Liver (tissue), 8 donors: ENCODE measurements at regions not wholly inside any gene's neighbourhood (a gene's known extent, or its start where the extent isn't known, plus 50 kb on each side); places are given as distances from the start of the nearest gene placed in this dataset.
"Not testable (repeated sequence)": the region's sequence is repeated elsewhere in the genome, so short reads cannot be mapped to it uniquely, and the experiment has no call there.

Experiments used
- DNase-seq: peaks from one replicate; pipeline ENCODE4 v3.0.0-alpha.2; 2017; ENCODE audit warnings: low spot score
- H3K27ac ChIP-seq, 2 donors: one replicate each; pipeline ENCODE4 v1.7.0; 2013; ENCODE audit warnings: inconsistent platforms in 2 of 2, low read length in 2 of 2, control low read depth in 1 of 2, low read depth in 1 of 2, mild to moderate bottlenecking in 1 of 2
- H3K27me3 ChIP-seq, 4 donors: one replicate each; pipeline versions ENCODE4 v1.6.1 to v1.7.0; 2013; ENCODE audit warnings: low read length in 3 of 4, inconsistent platforms in 1 of 4, mild to moderate bottlenecking in 1 of 4, moderate library complexity in 1 of 4; ENCODE audit not compliant: control insufficient read depth in 4 of 4, insufficient read depth in 4 of 4
- H3K36me3 ChIP-seq, 4 donors: one replicate each; pipeline versions ENCODE4 v1.6.1 to v1.7.0; 2013; ENCODE audit warnings: low read length in 3 of 4, mild to moderate bottlenecking in 3 of 4, low read depth in 1 of 4, moderate library complexity in 1 of 4; ENCODE audit not compliant: control insufficient read depth in 4 of 4, insufficient read depth in 3 of 4
- H3K4me1 ChIP-seq, 4 donors: one replicate each; pipeline versions ENCODE4 v1.6.1 to v1.7.0; 2013; ENCODE audit warnings: low read length in 3 of 4, mild to moderate bottlenecking in 3 of 4, moderate library complexity in 1 of 4; ENCODE audit not compliant: control insufficient read depth in 4 of 4, insufficient read depth in 4 of 4
- H3K4me3 ChIP-seq, 3 donors: one replicate each; pipeline versions ENCODE4 v1.6.1 to v1.7.0; 2013; ENCODE audit warnings: low read length in 3 of 3, control low read depth in 1 of 3, low read depth in 1 of 3, mild to moderate bottlenecking in 1 of 3
- H3K9ac ChIP-seq, 2 donors: one replicate each; pipeline ENCODE4 v1.7.0; 2013; ENCODE audit warnings: low read length in 2 of 2, mild to moderate bottlenecking in 2 of 2, moderate library complexity in 2 of 2, control low read depth in 1 of 2, low read depth in 1 of 2
- H3K9me3 ChIP-seq, 4 donors: one replicate each; pipeline versions ENCODE4 v1.6.1 to v1.7.0; 2013; ENCODE audit warnings: low read length in 3 of 4; ENCODE audit not compliant: control insufficient read depth in 4 of 4
- EGR1 ChIP-seq, 2 donors: IDR thresholded peaks; 2 replicates each; pipeline ENCODE4 v1.6.1; 2016 to 2018; ENCODE audit warnings: antibody characterized with exemption in 2 of 2, low read depth in 2 of 2
- FOXA2 ChIP-seq: IDR thresholded peaks from 2 replicates; pipeline ENCODE4 v1.6.1; 2016; ENCODE audit warnings: antibody characterized with exemption
- GABPA ChIP-seq, 2 donors: IDR thresholded peaks in 1 of 2; conservative IDR thresholded peaks in 1 of 2; 2 replicates each; pipeline ENCODE4 v1.6.1; 2016; ENCODE audit warnings: antibody characterized with exemption in 2 of 2, mild to moderate bottlenecking in 1 of 2, moderate library complexity in 1 of 2
- HNF4G ChIP-seq: IDR thresholded peaks from 2 replicates; pipeline ENCODE4 v1.6.1; 2016; ENCODE audit warnings: antibody characterized with exemption
- JUND ChIP-seq, 2 donors: IDR thresholded peaks; 2 replicates each; pipeline ENCODE4 v1.6.1; 2016; ENCODE audit warnings: antibody characterized with exemption in 2 of 2
- NR2F2 ChIP-seq: IDR thresholded peaks from 2 replicates; pipeline ENCODE4 v1.6.1; 2016; ENCODE audit warnings: antibody characterized with exemption
- RAD21 ChIP-seq, 2 donors: IDR thresholded peaks; 2 replicates each; pipeline ENCODE4 v1.6.1; 2016; ENCODE audit warnings: antibody characterized with exemption in 2 of 2, mild to moderate bottlenecking in 2 of 2
- RXRA ChIP-seq, 2 donors: IDR thresholded peaks; 2 replicates each; pipeline ENCODE4 v1.6.1; 2017 to 2018; ENCODE audit warnings: antibody characterized with exemption in 2 of 2, mild to moderate bottlenecking in 1 of 2
- SP1 ChIP-seq: IDR thresholded peaks from 2 replicates; pipeline ENCODE4 v1.6.1; 2018; ENCODE audit warnings: antibody characterized with exemption, mild to moderate bottlenecking
- TAF1 ChIP-seq: conservative IDR thresholded peaks from 2 replicates; pipeline ENCODE4 v1.6.1; 2016; ENCODE audit warnings: antibody characterized with exemption, mild to moderate bottlenecking
- WGBS: extraction: QIAGEN DNeasy Blood & Tissue Kit; methylation state at CpG from one replicate; pipeline ENCODE4 v1.1.7; 2013; 5-methylcytosine and 5-hydroxymethylcytosine counted together
- TF ChIP-seq, protein P1 (sequence below): IDR thresholded peaks from 2 replicates; pipeline ENCODE4 v1.6.1; 2016; ENCODE audit warnings: antibody characterized with exemption
- TF ChIP-seq, protein P2 (sequence below): fragments of 150-350 bp; IDR thresholded peaks from 2 replicates; pipeline ENCODE4 v1.5.1; 2017; ENCODE audit warnings: improper control_type of control experiment, low read depth, low read length; ENCODE audit not compliant: missing input control
- TF ChIP-seq, protein P3 (sequence below): IDR thresholded peaks from 2 replicates; pipeline ENCODE4 v1.6.1; 2016; ENCODE audit warnings: antibody characterized with exemption, mild to moderate bottlenecking
- TF ChIP-seq, protein P4 (sequence below): IDR thresholded peaks from 2 replicates; pipeline ENCODE4 v1.6.1; 2016; ENCODE audit warnings: antibody characterized with exemption
- donor health status: healthy.
- donor health status: healthy.
- donor health status: healthy.
- donor health status: healthy.
- donor health status: healthy.

DNA sequence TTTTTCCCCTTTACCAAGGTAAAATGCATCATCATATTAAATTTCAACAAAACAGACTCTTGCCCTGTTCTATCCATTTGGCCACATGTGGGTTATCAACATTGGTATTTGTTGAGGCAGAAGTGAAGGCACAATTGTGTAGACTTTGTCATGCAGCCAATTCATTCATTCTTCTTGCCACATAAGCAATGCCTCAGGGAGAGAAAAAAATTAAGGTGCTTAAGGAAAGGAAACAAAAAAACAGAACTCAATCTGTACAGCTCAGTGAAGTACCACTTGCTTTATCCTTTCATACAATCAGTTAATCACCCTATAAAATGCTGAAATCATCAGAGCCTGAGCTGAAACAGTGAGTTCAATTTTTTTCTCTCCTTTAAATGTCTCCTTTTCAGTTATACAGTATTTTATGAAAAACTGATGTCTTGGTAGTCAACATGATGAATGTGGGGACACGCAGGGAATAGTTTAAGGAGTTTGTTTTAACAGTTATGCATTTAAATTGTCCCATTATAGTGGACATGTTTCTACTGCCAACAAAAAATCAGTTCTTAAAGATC is 588.9 kb downstream of the MFSD1 start:
- 73% methylated on average over 1 of the region's 1 CpG for WGBS
- no peaks in the 10 kb centered on the region for H3K4me1 ChIP-seq
- H3K36me3 ChIP-seq = no peaks in the 10 kb centered on the region
- no peak overlapping the region for H3K9ac ChIP-seq
- no peak overlapping the region for H3K27ac ChIP-seq
- no peaks in the 10 kb centered on the region for H3K27me3 ChIP-seq
- H3K9me3 ChIP-seq = peaks cover 0 to 3% (median 1%) of the 10 kb centered on the region in 4 donors
- TF ChIP-seq, protein P1, sequence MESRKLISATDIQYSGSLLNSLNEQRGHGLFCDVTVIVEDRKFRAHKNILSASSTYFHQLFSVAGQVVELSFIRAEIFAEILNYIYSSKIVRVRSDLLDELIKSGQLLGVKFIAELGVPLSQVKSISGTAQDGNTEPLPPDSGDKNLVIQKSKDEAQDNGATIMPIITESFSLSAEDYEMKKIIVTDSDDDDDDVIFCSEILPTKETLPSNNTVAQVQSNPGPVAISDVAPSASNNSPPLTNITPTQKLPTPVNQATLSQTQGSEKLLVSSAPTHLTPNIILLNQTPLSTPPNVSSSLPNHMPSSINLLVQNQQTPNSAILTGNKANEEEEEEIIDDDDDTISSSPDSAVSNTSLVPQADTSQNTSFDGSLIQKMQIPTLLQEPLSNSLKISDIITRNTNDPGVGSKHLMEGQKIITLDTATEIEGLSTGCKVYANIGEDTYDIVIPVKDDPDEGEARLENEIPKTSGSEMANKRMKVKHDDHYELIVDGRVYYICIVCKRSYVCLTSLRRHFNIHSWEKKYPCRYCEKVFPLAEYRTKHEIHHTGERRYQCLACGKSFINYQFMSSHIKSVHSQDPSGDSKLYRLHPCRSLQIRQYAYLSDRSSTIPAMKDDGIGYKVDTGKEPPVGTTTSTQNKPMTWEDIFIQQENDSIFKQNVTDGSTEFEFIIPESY = no peak
- TF ChIP-seq JUND (IDR thresholded peaks at IDR 0.05) = no peak
- TF ChIP-seq, protein P2, sequence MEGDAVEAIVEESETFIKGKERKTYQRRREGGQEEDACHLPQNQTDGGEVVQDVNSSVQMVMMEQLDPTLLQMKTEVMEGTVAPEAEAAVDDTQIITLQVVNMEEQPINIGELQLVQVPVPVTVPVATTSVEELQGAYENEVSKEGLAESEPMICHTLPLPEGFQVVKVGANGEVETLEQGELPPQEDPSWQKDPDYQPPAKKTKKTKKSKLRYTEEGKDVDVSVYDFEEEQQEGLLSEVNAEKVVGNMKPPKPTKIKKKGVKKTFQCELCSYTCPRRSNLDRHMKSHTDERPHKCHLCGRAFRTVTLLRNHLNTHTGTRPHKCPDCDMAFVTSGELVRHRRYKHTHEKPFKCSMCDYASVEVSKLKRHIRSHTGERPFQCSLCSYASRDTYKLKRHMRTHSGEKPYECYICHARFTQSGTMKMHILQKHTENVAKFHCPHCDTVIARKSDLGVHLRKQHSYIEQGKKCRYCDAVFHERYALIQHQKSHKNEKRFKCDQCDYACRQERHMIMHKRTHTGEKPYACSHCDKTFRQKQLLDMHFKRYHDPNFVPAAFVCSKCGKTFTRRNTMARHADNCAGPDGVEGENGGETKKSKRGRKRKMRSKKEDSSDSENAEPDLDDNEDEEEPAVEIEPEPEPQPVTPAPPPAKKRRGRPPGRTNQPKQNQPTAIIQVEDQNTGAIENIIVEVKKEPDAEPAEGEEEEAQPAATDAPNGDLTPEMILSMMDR = no peak
- DNase-seq = no peak
- H3K4me3 ChIP-seq = no peak overlapping the region

DNA sequence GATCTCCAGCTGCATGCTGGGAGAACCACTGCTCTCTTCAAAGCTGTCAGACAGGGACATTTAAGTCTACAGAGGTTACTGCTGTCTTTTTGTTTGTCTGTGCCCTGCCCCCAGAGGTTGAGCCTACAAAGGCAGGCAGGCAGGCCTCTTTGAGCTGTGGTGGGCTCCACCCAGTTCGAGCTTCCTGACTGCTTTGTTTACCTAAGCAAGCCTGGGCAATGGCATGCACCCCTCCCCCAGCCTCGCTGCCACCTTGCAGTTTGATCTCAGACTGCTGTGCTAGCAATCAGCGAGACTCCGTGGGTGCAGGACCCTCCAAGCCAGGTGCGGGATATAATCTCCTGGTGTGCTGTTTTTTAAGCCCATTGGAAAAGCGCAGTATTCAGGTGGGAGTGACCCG is 591.0 kb upstream of the IL12A start:
- WGBS = 79% methylated on average over 7 of the region's 7 CpGs
- H3K9ac ChIP-seq, H3K4me1 ChIP-seq, DNase-seq, H3K9me3 ChIP-seq, H3K27me3 ChIP-seq, H3K4me3 ChIP-seq, H3K27ac ChIP-seq, H3K36me3 ChIP-seq: not testable (repeated sequence)

DNA sequence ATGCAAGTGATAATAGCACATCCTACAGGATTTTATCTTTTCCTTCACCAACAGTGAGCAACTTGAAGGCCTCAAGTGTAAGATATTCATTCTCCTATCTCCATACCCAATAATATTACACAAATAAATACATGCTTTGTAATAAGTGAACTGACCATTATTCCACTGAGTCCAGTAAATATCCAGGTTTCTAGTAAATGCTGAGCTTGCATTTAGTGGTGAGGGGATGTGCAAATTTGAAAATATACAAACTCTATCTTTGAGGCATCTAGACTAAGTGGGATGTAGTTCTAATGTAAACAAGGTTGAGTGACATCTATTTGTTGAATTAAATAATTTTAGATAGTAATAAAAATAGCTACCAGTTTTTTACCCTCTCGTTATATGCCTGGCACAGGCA is 587.6 kb upstream of the IL12A start:
- Histone ChIP-seq H3K4me1 (no peaks in the 10 kb centered on the region), H3K36me3 (no peaks in the 10 kb centered on the region), H3K9me3 (peaks cover 0 to 2% (median 0%) of the 10 kb centered on the region in 4 donors), H3K9ac (no peak overlapping the region), H3K4me3 (no peak overlapping the region), H3K27ac (no peak overlapping the region), H3K27me3 (no peaks in the 10 kb centered on the region)
- no peak for DNase-seq
- WGBS = 67% methylated on average over 1 of the region's 1 CpG
- TF ChIP-seq NR2F2 (no peak), HNF4G (no peak), RAD21 (IDR thresholded peaks at IDR 0.05) (no peak), JUND (IDR thresholded peaks at IDR 0.05) (no peak), TAF1 (no peak), RXRA (IDR thresholded peaks at IDR 0.05) (no peak), SP1 (no peak), FOXA2 (no peak), GABPA (IDR thresholded peaks at IDR 0.05 in 1 of 2, conservative IDR thresholded peaks at IDR 0.05 in 1 of 2) (no peak), EGR1 (IDR thresholded peaks at IDR 0.05; ENCODE audit: low read depth in 2 of 2) (no peak)
- TF ChIP-seq, protein P2 = no peak
- TF ChIP-seq, protein P3, sequence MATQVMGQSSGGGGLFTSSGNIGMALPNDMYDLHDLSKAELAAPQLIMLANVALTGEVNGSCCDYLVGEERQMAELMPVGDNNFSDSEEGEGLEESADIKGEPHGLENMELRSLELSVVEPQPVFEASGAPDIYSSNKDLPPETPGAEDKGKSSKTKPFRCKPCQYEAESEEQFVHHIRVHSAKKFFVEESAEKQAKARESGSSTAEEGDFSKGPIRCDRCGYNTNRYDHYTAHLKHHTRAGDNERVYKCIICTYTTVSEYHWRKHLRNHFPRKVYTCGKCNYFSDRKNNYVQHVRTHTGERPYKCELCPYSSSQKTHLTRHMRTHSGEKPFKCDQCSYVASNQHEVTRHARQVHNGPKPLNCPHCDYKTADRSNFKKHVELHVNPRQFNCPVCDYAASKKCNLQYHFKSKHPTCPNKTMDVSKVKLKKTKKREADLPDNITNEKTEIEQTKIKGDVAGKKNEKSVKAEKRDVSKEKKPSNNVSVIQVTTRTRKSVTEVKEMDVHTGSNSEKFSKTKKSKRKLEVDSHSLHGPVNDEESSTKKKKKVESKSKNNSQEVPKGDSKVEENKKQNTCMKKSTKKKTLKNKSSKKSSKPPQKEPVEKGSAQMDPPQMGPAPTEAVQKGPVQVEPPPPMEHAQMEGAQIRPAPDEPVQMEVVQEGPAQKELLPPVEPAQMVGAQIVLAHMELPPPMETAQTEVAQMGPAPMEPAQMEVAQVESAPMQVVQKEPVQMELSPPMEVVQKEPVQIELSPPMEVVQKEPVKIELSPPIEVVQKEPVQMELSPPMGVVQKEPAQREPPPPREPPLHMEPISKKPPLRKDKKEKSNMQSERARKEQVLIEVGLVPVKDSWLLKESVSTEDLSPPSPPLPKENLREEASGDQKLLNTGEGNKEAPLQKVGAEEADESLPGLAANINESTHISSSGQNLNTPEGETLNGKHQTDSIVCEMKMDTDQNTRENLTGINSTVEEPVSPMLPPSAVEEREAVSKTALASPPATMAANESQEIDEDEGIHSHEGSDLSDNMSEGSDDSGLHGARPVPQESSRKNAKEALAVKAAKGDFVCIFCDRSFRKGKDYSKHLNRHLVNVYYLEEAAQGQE = no peak
- TF ChIP-seq, protein P1 = no peak
- TF ChIP-seq, protein P4, sequence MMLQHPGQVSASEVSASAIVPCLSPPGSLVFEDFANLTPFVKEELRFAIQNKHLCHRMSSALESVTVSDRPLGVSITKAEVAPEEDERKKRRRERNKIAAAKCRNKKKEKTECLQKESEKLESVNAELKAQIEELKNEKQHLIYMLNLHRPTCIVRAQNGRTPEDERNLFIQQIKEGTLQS = no peak
